B cell (primary cell): ENCODE measurements at regions not wholly inside any gene's neighbourhood (a gene's known extent, or its start where the extent isn't known, plus 50 kb on each side); places are given as distances from the start of the nearest gene placed in this dataset.

Experiments
- ATAC-seq: fragments of 200-7000 bp; cut with Tn5 transposase; one replicate; pipeline ENCODE4 v1.10.0; 2021; ENCODE audit warnings: low read depth, mild to moderate bottlenecking, moderate number of reproducible peaks, moderate library complexity
- CTCF ChIA-PET: fragments of 350-600 bp; sonication (Branson Sonifier 250); formaldehyde crosslinking; loops from one replicate; lab custom pipeline; 2021; ENCODE audit warnings: antibody characterized with exemption, inconsistent platforms; lab: Charles Lee
- POLR2A ChIA-PET: fragments of 350-600 bp; sonication (Branson Sonifier 250); formaldehyde crosslinking; loops from one replicate; lab custom pipeline; 2021; ENCODE audit warnings: antibody characterized with exemption; lab: Charles Lee
- DNase-seq: peaks from one replicate; pipeline ENCODE4 v3.0.0; 2013
- H2AFZ ChIP-seq: 2 replicates; pipeline ENCODE4 v1.6.1; 2012; ENCODE audit warnings: mild to moderate bottlenecking, low read depth, low read length; ENCODE audit not compliant: insufficient read depth, poor library complexity, severe bottlenecking
- H3K27ac ChIP-seq, 2 donors: 1 replicate in 1 of 2; 2 replicates in 1 of 2; pipeline ENCODE4 v1.5.1; 2012 to 2013; ENCODE audit warnings: low read length in 2 of 2, mild to moderate bottlenecking in 2 of 2, moderate library complexity in 1 of 2
- H3K27me3 ChIP-seq, 4 experiments: fragments of 200-600 bp in 1 of 4; sonication (generic) in 1 of 4; replicated peaks in 1 of 4; 1 replicate in 2 of 4; 2 replicates in 2 of 4; pipeline versions ENCODE4 v1.6.1 to v1.7.0; 2013 to 2016; ENCODE audit warnings: low read length in 3 of 4, mild to moderate bottlenecking in 2 of 4, mixed read lengths in 1 of 4, moderate library complexity in 1 of 4; ENCODE audit not compliant: insufficient read depth in 4 of 4, control insufficient read depth in 3 of 4; ENCODE audit errors: control extremely low read depth in 1 of 4
- H3K36me3 ChIP-seq, 2 experiments: replicated peaks in 1 of 2; 1 replicate in 1 of 2; 2 replicates in 1 of 2; pipeline versions ENCODE4 v1.6.1 to v1.7.1; 2013; ENCODE audit warnings: low read length in 1 of 2; ENCODE audit not compliant: insufficient read depth in 2 of 2, control insufficient read depth in 1 of 2; ENCODE audit errors: control extremely low read depth in 1 of 2, extremely low read depth in 1 of 2
- H3K4me1 ChIP-seq, 2 donors: fragments of 200-600 bp in 1 of 2; sonication (generic) in 1 of 2; 1 replicate in 1 of 2; 2 replicates in 1 of 2; pipeline versions ENCODE4 v1.5.1 to v1.6.1; 2013 to 2017; ENCODE audit warnings: low read length in 2 of 2; ENCODE audit not compliant: control insufficient read depth in 2 of 2, insufficient read depth in 2 of 2
- H3K4me2 ChIP-seq: replicated peaks from 2 replicates; pipeline ENCODE3; 2012; ENCODE audit warnings: mild to moderate bottlenecking, low read depth, low read length; ENCODE audit not compliant: poor library complexity, severe bottlenecking
- H3K4me3 ChIP-seq, 5 experiments: fragments of 200-600 bp in 1 of 5; sonication (generic) in 1 of 5; 1 replicate in 3 of 5; 2 replicates in 2 of 5; pipeline versions ENCODE4 v1.5.1 to v1.7.0; 2011 to 2016; ENCODE audit warnings: low read length in 4 of 5, mild to moderate bottlenecking in 4 of 5, low read depth in 2 of 5, control low read depth in 1 of 5, moderate library complexity in 1 of 5; ENCODE audit not compliant: insufficient read depth in 1 of 5; ENCODE audit errors: control extremely low read depth in 1 of 5, extremely low read depth in 1 of 5
- H3K79me2 ChIP-seq: fragments of 200-600 bp; sonication (generic); one replicate; pipeline ENCODE4 v1.6.0; 2016; ENCODE audit warnings: low read length; ENCODE audit not compliant: control insufficient read depth, insufficient read depth
- H3K9ac ChIP-seq: fragments of 200-600 bp; sonication (generic); 2 replicates; pipeline ENCODE4 v1.6.1; 2017; ENCODE audit warnings: mild to moderate bottlenecking, low read length, moderate library complexity
- H3K9me3 ChIP-seq, 3 donors: one replicate each; pipeline versions ENCODE4 v1.6.1 to v1.7.1; 2013; ENCODE audit warnings: low read length in 2 of 3; ENCODE audit not compliant: control insufficient read depth in 2 of 3, insufficient read depth in 1 of 3; ENCODE audit errors: control extremely low read depth in 1 of 3
- H4K20me1 ChIP-seq: 2 replicates; pipeline ENCODE4 v1.6.0; 2012; ENCODE audit warnings: mild to moderate bottlenecking, low read length; ENCODE audit not compliant: insufficient read depth, control insufficient read depth, poor library complexity, severe bottlenecking
- H3K27ac Mint-ChIP-seq: one replicate; pipeline ENCODE4 v1.8.0; 2021; ENCODE audit warnings: mixed read lengths
- H3K27me3 Mint-ChIP-seq: one replicate; pipeline ENCODE4 v1.8.0; 2021; ENCODE audit warnings: mixed read lengths
- H3K4me1 Mint-ChIP-seq: one replicate; pipeline ENCODE4 v1.8.0; 2021; ENCODE audit warnings: mixed read lengths
- H3K4me3 Mint-ChIP-seq: one replicate; pipeline ENCODE4 v1.8.0; 2021; ENCODE audit warnings: mixed read lengths
- H3K9me3 Mint-ChIP-seq: one replicate; pipeline ENCODE4 v1.8.0; 2022; ENCODE audit warnings: mixed read lengths; ENCODE audit not compliant: insufficient read depth
- CTCF ChIP-seq: fragments of 200-600 bp; IDR thresholded peaks from one replicate; pipeline ENCODE4 v1.8.0; 2022; ENCODE audit warnings: antibody characterized with exemption, mild to moderate bottlenecking
- EZH2 ChIP-seq: IDR thresholded peaks from 2 replicates; pipeline ENCODE4 v1.6.1; 2012; ENCODE audit warnings: borderline replicate concordance, low read depth, mild to moderate bottlenecking, moderate library complexity, low read length; ENCODE audit not compliant: insufficient read depth, poor library complexity, severe bottlenecking
- WGBS: methylation state at CpG from one replicate; pipeline ENCODE4 v1.1.5; 2013; ENCODE audit warnings: missing lambda C conversion rate; ENCODE audit not compliant: insufficient coverage; 5-methylcytosine and 5-hydroxymethylcytosine counted together
- intact Hi-C: fragments of 100-400 bp; cut with micrococcal nuclease; formaldehyde crosslinking; loops from one replicate; pipeline ENCODE4 v1.10.0; 2022

GRCh38 chr21:32917362-32918135, 108.2 kb upstream of the OLIG2 start:
- H3K27me3 ChIP-seq = peaks cover 0 to 10% (median 8%) of the 10 kb centered on the region in 4 experiments
- Mint-ChIP-seq H3K9me3 (no peaks in the 10 kb centered on the region), H3K4me3 (no peak overlapping the region), H3K27me3 (peaks cover 38% of the 10 kb centered on the region), H3K27ac (no peak overlapping the region), H3K4me1 (no peaks in the 10 kb centered on the region)
- H3K4me1 ChIP-seq = no peaks in the 10 kb centered on the region
- no peaks in the 10 kb centered on the region for H4K20me1 ChIP-seq
- ATAC-seq (no peak), DNase-seq (no peak)
- ChIA-PET CTCF (interaction anchor here (0.6 to 1.4 kb wide), 4 partner anchors 23 to 688 kb away, joined by 3 to 5 read pairs (median 4); no protein-coding TSS in a partner anchor), POLR2A (no interaction called here)
- no peak overlapping the region for H3K4me3 ChIP-seq
- intact Hi-C loops = no loop called here
- H3K9ac ChIP-seq = no peak overlapping the region
- no peak overlapping the region for H3K27ac ChIP-seq
- no peaks in the 10 kb centered on the region for H3K79me2 ChIP-seq
- no peaks in the 10 kb centered on the region for H3K36me3 ChIP-seq
- H2AFZ ChIP-seq = no peak overlapping the region
- WGBS = 85% methylated on average over 6 of the region's 10 CpGs
- TF ChIP-seq EZH2 (no peak), CTCF (no peak)
- peaks cover 0 to 7% (median 0%) of the 10 kb centered on the region in 3 donors for H3K9me3 ChIP-seq
- no peak overlapping the region for H3K4me2 ChIP-seq

GRCh38 chr21:32918478-32919120, 107.1 kb upstream of the OLIG2 start:
- ChIA-PET POLR2A (interaction anchor here (0.7 kb wide), 1 partner anchor 526 kb away, joined by 3 read pairs; no protein-coding TSS in a partner anchor), CTCF (interaction anchor here (1.3 kb wide), 2 partner anchors 279 to 527 kb away, joined by 4 to 5 read pairs; no protein-coding TSS in a partner anchor)
- Histone ChIP-seq H3K4me1 (no peaks in the 10 kb centered on the region), H3K79me2 (no peaks in the 10 kb centered on the region), H3K4me3 (no peak overlapping the region), H3K9ac (no peak overlapping the region), H4K20me1 (no peaks in the 10 kb centered on the region), H3K27me3 (peaks cover 0 to 10% (median 8%) of the 10 kb centered on the region in 4 experiments), H3K36me3 (no peaks in the 10 kb centered on the region), H3K27ac (no peak overlapping the region), H3K4me2 (no peak overlapping the region), H2AFZ (no peak overlapping the region), H3K9me3 (peaks cover 0 to 7% (median 0%) of the 10 kb centered on the region in 3 donors)
- Mint-ChIP-seq H3K27ac (no peak overlapping the region), H3K4me3 (no peak overlapping the region), H3K9me3 (no peaks in the 10 kb centered on the region), H3K27me3 (peaks cover 38% of the 10 kb centered on the region), H3K4me1 (no peaks in the 10 kb centered on the region)
- intact Hi-C loops = no loop called here
- no peak for DNase-seq
- no peak for ATAC-seq
- 97% methylated on average over 7 of the region's 11 CpGs for WGBS
- TF ChIP-seq EZH2 (no peak), CTCF (no peak)
